HG03558 (cell line): ENCODE measurements at regions not wholly inside any gene's neighbourhood (a gene's known extent, or its start where the extent isn't known, plus 50 kb on each side); places are given as distances from the start of the nearest gene placed in this dataset.

ENCODE experiments used
- ATAC-seq: cut with Tn5 transposase; IDR thresholded peaks from one replicate; pipeline ENCODE4 v1.9.1; 2021; ENCODE audit warnings: moderate number of reproducible peaks; ENCODE audit not compliant: unreplicated experiment; ENCODE audit errors: extremely low read depth

GRCh38 chr14:59085207-59085739 is 103.2 kb upstream of the DAAM1 start:
- ATAC-seq, result no peak

- ATAC-seq, result no peak
Observed at GRCh38 chr14:59086241-59086882, 102.1 kb upstream of the DAAM1 start.

DNA sequence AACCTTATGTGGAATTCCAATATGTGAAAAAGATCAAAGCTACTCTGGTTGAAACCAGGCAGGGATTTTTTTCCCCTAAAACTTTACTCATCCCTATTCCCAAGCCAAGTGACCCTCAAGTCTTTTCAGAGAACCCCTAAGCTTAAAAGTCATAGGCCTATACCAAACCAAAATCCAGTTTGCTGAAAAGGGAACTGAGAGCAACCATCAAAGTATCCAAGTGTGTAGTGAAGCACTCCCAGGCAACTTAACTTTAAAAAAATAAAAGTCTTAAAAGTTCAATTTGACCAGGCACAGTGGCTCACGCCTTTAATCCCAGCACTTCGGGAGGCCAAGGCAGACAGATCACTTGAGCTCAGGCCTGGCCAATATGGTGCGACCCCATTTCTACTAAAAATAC is 101.2 kb upstream of the DAAM1 start:
- no peak for ATAC-seq

GRCh38 chr14:59087711-59088110 is 100.8 kb upstream of the DAAM1 start:
- ATAC-seq, result no peak

DNA sequence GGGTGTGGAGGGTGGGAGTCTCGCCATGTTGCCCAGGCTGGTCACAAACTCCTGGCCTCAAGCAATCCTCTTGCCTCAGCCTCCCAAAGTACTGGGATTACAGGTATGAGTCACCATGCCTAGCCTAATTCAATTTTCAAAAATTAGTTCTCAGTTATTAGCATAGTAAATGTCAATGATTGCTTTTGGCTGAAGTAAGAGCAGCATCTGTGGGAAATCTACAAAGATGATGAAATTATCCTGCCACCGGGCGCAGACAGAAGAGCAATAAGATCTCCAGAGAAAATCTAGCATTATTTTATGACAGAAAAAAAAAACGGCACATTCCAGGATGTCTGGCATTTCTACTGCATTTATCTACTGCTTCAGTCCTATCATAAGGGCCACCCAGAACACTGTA is 97.9 kb upstream of the DAAM1 start:
- ATAC-seq, result no peak

DNA sequence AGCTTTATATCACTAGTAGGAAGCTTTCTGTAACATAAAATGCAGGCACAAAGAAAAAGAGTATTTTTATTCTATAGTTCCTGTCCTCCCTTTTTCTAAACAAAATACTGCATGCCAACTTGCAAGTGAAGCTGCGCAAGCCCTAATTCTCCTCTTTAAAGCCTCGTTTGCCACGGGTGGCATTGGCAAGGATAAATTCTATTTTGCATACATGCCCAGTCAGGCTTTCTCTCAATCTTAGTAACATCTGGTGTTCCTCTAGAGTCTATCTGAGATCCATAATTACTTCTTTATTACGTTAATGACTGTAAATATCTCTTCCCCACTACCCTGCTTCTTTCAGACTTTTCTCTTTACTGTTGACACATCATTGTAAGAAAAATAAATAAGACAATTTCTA is 97.1 kb upstream of the DAAM1 start:
- ATAC-seq, result no peak

- no peak for ATAC-seq
Observed at GRCh38 chr14:59091976-59092375, 96.5 kb upstream of the DAAM1 start.

- no peak for ATAC-seq
Observed at GRCh38 chr14:59093902-59094301, 94.6 kb upstream of the DAAM1 start.

DNA sequence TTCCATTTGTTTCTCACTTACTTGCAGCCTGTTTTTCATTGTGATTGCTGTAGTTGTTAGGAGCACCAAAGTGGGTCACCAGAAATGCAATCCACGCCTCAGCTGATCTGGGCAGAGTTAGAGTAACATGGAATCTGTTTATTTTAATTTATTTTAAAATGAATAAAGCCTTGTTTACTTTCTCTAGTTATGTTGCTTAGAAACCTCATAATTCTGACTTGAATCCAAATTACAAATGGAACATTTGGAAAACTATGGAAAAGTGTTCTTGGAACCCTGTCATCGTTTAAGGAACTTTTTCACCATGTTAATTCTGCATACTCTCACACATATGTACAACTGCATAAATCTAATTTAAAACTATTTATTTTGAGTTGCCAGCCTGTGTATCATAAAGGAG is 92.2 kb upstream of the DAAM1 start:
- ATAC-seq, result no peak

GRCh38 chr14:59097681-59098080 is 90.8 kb upstream of the DAAM1 start:
- ATAC-seq, result no peak

GRCh38 chr14:59098377-59098776 is 90.1 kb upstream of the DAAM1 start:
- ATAC-seq, result no peak

- ATAC-seq, result no peak
Observed at GRCh38 chr14:59100205-59100604, 88.3 kb upstream of the DAAM1 start.

- ATAC-seq, result no peak
Observed at GRCh38 chr14:59101476-59101875, 87.0 kb upstream of the DAAM1 start.

DNA sequence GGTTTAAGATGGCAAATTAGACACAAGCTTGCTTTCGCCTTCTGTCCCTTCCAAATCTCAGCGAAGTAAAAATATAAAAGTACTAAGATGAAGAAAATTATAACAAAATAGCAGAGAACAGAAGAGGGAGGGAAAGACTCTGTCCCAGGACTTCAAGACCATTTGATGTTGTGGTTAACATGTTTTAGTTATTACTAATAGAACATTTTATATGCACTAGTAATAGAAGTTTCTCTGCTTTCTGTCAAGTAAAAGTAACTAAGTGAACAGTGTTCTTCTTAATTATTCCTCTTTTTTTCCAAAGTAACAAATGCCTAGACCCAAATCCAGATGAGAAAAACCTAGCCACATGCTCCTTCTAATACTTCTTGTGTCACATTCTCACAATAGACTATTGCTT is 85.1 kb upstream of the DAAM1 start:
- ATAC-seq, result no peak

- ATAC-seq, result no peak
Observed at GRCh38 chr14:59107819-59108218, 80.6 kb upstream of the DAAM1 start.

- ATAC-seq, result no peak
Observed at GRCh38 chr14:59116984-59117415, 71.5 kb upstream of the DAAM1 start.

- no peak for ATAC-seq
Observed at GRCh38 chr14:59117754-59118528, 70.5 kb upstream of the DAAM1 start.

DNA sequence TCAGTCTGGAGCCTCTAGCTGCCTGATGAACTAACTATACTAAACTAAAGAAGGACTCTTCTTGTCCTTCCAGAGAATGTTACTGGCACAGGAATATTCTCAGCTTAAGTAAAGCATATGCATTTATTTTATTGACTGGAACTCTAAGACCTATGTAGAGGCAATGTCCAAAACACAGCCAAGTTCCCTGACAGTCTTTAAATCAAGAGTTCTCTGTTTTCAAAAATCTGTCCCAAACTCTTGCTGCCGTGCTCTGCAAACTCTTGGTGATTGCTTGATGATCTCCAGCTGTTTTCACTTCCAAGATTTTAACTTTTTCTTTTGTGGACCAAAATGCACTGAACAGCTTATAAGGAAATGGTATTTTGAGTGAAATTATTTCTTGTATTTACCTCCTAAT is 67.5 kb upstream of the DAAM1 start:
- ATAC-seq, result no peak

GRCh38 chr14:59123531-59123930 is 64.9 kb upstream of the DAAM1 start:
- no peak for ATAC-seq

- no peak for ATAC-seq
Observed at GRCh38 chr14:59123975-59124374, 64.5 kb upstream of the DAAM1 start.

DNA sequence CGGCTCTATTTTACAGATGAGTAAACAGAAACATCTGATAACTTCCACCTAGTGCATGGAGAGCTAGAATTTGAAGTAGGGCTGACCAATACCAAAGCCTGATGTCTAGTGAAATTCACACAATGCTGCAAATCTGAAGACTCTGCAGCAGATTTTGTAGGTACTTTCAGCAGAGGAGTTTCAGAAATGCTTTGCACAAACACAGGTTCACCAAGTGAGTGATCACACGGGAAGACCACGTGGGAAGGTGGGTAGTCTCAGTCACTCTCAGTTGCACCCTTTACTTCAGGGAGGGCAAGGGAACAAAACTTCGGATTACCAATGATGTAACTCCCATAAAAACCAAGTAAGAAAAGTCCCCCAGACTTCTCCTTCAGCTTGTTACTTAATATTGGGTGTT is 63.3 kb upstream of the DAAM1 start:
- no peak for ATAC-seq
